GM18499 (cell line): ENCODE measurements at regions not wholly inside any gene's neighbourhood (a gene's known extent, or its start where the extent isn't known, plus 50 kb on each side); places are given as distances from the start of the nearest gene placed in this dataset.

Experiments used
- ATAC-seq: cut with Tn5 transposase; IDR thresholded peaks from one replicate; pipeline ENCODE4 v1.9.1; 2021; ENCODE audit warnings: moderate number of reproducible peaks; ENCODE audit not compliant: insufficient read depth, unreplicated experiment

DNA sequence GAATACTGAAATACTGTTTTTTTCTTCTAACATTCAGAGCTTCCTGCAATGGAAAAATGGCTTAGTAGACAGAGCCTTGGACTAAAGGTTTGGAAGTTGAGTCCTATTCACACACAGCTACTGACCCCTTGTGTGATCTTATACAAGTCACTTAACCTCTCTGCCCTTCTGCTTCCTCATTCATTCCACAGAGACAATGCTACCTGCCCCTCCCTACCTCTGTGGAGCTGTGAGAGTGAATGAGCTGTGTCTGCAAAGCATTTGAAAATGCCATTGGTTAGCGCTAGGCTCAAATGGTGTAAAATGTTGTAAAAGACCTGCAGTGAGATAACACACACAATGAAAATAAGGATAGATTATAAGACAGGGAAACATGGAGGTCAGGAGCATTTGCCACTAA, 214.4 kb downstream of the BARHL2 start:
- ATAC-seq: no peak

DNA sequence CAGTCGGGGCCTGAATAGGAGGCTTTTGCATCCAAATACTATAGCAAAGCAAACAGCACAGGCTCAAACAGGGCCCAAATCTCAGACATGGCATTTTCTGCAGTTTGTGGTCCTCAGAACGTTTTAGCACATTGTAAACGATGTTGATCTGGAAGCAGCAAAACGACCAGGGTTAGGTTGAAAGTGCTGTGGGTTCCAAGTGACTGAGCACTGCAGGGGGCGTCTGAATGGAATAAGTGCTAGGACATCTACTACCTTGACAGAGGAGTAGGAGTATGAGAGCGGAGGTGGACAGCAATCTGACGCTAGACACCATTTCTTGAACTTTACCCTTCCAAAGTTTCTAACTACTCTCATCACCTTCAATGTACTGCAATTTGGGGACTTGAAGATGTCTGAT, 214.9 kb downstream of the BARHL2 start:
- no peak for ATAC-seq

DNA sequence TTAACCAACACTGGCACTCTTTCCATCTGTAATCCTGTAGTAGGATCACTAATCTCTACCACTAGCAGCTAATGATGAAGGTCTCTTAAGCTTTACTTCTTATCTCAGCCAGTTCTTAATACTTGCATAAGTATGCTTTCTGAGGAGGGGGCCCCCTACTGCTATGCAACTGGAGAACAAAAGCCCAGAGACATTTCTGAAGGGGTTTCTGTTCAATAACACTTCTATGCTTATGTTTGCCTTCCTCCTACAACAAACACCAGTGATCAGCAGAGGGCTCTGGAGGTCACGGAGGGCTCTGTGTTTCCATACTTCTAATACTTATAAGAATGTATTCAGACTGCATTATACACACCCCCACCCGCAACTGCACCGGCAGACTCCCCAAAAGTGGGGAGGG, 215.8 kb downstream of the BARHL2 start:
- no peak for ATAC-seq

DNA sequence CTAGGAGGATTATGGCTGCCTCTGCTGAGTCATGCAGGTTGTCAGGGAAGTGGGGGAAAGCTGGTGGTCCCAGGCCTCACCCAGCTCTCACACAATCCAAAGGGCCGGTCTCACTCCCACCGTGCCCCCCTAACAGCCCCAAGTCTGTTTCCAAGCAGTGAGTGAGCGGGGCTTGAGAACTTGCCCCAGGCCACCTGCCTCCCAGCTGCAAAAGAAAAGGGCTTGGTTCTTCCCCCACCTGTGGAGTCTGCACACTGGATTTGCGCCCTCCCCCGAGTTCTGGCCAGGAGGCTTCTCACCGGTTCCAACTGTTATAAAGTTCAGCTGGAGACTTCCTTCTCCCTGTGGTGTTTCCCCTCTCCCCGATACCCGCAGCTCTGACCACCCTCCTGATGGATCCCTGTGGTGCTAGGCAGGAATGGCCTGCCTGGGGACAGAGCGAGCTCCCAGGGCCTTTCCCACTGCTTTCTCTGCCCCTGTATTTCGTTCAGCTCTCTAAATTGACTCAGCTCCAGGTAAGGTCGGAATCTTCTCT, 222.3 kb downstream of the BARHL2 start:
- no peak for ATAC-seq

DNA sequence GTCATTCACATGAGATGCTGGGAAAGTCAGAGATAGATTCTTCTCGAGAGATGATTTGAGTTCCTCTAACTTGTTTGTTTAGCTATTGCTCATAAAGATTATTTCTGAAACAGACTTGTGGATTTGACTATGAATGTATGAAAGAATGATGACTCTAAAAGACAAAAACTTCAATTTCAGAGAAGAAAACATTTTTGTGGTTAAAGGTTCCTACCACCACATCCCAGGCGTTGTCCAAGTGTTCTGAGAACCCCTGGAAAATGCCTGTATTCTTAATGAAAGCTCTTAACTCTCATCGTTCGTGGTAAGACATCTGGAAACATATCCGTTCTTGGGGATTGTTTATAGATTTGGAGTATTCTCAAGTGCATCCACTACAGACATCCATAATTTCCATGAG, 228.7 kb downstream of the BARHL2 start:
- no peak for ATAC-seq

DNA sequence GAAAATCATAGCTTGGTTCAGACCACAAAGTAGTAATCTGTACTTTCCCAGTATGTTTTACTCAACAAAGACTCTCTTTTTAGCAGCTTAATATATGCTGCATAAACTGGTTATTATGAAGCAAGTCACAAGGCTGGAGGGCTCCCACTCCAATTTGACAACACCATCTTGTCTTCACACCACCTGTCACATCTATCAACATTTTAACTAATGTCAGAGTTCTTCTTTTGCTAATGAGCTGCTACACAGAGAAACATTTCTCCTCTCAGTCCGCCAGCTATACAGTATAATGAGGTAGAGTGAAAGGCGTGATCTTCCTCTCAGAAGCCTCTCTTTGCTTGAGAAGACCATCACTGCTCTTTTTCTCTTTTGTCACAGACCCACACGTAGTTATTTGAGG, 230.1 kb downstream of the BARHL2 start:
- no peak for ATAC-seq

DNA sequence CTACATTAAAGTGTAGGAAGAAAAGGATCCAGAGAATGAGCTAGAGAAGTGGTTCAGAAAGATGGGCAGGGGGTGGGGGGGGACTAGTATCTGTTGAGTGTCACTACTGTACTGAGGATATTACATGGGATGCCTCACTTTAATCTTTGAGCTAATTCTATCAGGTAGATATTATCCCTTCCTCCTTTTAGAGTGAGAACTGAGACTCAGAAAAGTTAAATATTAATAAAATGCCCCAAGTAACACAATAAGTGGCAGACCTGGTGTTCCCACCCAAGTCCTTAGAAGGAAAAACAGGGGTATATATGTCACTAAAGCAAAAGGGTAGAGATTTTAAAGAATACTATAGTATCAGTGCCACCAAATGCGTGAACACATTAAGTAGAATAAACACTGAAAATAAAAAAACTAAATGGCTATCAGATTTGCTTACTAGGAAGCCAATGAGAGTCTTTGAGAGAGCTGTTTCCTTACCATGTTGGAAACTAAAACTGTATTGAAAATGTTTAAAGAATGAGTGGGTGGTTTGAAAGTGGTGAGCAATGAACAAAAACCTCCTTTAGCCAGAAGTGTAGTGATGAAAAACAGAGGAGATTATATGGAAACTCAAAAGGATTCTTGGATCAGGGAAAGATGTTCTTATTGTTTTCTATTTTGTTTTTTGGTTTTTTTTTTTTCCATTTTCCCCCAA, 230.8 kb downstream of the BARHL2 start:
- ATAC-seq: no peak

DNA sequence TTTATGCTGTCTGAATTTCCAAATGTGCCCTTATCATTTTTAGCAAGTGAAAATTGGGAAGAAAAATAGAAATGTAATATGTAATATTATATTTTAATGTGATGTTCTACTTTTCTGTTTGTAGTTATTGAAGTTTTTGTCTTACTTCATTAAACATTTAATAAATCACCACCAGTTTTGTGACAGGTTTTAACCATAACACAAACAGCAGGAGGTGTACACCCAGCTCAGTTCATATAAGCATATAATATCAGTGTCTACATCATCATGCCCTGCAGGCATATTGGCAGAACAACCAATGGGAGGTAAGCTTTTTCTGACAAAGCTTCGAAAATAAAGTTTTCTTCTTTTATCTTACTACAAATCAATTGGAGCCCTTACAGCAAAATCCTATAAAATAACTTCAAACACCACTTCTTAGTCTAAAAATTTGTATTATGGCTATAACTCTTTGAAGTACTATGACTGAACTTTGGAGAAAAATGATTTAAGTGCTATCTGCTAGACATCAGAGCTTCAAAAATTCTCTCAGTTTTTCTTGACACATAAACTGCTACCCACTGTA, 236.7 kb downstream of the BARHL2 start:
- no peak for ATAC-seq

DNA sequence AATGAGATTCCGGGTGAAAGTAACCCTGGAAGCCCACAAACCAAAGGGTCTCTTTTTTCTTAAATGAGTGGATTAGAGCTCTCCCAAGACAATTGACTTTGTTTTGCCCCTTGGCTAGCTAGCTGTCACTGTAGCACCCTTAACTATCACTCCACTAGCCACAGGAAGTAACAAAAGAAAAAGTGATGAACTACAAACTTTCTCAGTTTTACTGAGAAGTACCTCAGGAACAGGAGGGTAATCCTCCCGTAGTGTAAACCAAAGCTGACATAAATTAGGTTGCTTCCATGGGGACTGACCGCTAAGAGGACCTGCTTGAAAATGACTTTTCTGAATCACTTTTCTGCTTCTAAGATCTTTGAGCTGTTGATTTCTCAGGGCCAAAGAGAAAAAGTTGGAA, 240.1 kb downstream of the BARHL2 start:
- no peak for ATAC-seq

DNA sequence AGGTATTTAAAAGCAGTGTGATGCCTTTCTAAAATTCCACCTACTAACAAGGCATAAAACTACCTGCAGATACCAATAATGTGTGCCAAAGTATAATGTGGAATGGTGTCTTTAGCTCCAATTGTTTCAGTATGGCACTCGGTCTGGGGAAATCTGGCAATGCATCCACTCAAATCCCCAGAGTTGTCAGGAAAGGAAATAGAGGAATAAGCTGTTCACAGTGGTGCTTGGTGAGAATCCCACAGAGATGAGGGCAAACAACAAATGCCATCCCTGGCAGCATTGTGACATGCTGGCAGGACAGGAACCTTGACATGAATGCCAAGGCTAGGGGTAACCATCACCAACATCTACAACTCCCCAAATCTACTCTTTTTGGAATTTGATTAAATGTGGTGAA, 240.7 kb downstream of the BARHL2 start:
- no peak for ATAC-seq

DNA sequence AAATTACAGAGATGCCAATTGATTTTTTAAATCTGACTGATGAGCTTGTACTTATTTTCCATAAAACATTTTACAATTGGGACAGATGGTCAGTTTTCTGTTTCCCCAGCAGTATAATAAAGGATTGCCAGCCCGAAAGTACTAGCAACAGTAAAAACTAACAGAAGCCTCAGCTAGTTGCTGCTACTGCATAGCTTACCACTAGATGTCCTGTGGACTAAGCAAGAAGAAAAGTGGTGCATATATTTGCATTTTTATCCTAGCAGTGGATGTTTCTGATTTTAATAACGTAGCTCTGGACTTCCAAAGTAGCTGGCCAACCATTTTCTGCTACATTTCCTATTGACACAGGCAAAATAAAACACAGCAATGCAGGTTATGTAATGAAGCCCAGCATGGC, 241.5 kb downstream of the BARHL2 start:
- no peak for ATAC-seq

DNA sequence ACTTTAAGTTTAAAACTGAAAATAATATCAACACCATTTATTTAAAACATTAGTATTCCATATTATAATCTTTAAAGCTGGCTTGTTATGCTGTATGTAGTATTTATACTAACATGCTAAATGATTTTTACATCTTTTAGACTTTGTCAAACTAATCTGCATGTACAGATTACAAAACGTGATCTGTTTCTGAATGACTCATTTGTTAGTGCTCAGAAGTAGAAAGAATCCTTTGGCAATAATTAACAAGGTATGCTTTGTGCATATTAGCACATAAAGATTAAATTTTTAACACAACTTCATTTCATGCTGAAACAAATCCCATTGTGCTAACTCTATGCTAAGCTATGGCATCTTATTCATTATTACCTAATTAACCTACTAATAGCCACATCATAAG, 242.4 kb downstream of the BARHL2 start:
- ATAC-seq: no peak

DNA sequence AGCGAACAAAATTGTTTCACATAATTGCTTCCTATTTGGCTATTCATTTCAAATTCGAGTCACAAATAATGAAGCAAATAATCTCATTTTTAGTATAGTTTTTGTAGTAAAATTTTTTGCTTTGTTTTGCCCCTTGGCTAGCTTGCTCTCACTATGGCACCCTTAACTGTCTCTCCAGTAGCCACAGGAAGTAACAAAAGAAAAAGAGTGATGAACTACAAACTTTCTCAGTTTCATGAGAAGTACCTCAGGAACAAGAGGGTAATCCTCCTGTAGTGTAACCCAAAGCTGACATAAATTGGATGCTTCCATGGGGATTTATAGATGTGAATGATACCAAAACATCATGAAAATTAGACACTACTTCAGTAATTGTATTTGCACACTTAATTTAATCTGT, 242.9 kb downstream of the BARHL2 start:
- ATAC-seq: no peak

DNA sequence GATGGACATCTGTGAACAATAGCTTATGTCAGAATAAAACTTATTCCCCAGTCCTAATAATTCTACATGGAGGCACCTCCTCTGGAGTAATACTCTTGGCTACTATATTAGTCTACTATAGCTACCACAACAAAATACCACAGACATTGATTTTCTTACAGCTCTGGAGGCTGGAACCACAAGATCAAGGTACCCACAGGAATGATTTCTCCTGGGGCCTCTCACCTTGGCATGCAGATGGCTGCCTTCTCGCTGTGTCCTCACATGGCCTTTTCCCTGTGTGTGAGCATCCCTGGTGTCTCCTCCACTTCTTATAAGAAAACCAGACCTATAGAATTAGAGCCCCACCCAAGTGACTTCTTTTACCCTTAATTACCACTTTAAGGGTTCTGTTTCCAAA, 244.3 kb downstream of the BARHL2 start:
- ATAC-seq: no peak

DNA sequence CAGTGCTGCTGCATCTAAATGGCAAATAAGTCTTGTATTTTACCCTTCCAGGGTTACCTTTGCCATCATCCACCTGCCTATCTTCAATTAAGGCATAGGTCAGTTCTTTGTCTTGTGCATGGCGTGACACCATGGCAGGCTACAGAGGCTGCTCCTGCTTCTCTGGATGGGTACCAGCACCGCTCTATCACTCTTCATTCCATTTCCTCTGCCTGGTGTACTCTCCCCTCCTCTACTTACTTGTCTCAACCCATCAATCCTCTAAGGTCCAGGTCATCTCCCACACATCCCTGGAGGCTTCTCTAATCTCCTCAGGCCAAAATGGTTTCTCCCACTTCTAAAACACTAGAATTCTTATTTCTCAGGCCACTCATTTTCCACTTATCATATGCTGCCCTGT, 257.5 kb downstream of the BARHL2 start:
- no peak for ATAC-seq

DNA sequence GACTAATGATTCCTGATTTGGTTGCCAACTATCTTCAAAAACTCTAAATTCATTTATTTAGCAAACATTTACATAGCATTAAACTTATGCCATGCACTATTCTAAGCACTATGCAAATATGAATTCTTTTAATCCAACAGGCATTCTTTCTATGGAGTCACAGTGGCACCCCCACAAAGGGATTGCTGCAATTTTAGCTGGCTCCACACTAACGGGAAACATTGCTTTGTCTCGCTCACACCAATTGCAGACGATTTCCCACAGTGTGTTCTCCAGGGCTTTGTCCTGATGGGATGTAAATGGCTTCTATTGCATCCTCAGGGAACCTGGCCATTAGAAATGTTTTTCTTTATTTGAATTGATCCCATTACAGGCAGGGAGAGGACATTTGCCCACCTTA, 259.1 kb downstream of the BARHL2 start:
- ATAC-seq: no peak

DNA sequence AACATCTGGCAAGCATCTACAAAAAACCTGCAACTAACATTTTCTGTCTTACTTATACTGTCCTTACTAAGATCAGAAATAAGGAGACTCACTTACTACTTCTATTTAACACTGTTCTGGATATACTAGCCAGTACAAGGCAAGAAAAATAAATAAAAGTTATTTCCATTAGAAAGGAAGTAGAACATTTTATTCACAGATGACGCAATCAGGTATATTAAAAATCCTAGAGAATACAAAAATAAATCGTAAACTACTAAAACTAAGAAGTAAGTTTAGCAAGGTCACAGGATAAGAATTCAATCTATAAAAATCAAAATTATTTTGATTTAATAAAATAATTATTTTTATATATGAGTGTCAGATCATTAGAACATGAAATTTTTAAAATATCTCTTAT, 264.6 kb downstream of the BARHL2 start:
- no peak for ATAC-seq

DNA sequence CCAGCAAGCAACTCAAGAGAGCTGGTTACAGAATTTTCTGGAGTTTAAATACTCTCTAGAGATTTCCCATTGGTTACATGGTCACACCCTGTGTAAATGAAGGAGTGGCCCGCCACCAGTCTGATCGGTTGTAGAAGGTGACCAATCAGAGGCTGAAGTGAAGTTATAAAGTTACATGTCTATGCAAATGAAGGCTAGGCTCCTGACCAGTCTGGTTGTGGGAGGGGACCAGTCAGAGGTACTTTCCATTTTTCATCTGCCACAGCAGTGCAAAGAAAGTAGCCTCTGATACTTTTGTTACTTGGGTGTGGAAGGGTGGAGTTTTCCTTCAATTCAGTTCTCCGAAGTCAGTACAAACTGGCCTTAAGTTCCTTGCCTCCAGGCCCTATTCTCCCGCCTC, 273.7 kb downstream of the BARHL2 start:
- ATAC-seq: no peak

DNA sequence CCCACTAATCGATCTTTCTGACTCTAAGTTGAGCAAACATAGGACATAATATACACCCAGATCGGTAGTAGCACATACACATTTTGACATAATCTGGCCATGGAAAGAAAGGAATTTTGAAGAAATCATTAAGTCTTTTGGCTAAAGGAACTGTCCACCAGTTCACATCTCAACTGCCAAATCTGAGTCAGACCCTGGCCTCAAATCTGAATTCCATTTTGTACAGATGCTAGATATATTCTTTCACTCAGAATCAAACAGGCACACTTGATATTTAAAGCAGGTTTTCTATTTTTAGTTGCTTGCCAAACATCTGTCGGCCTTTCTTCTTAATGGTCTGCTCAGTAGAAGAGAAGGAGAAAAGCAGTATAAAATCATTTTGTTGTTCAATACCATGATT, 281.8 kb downstream of the BARHL2 start:
- ATAC-seq: no peak

DNA sequence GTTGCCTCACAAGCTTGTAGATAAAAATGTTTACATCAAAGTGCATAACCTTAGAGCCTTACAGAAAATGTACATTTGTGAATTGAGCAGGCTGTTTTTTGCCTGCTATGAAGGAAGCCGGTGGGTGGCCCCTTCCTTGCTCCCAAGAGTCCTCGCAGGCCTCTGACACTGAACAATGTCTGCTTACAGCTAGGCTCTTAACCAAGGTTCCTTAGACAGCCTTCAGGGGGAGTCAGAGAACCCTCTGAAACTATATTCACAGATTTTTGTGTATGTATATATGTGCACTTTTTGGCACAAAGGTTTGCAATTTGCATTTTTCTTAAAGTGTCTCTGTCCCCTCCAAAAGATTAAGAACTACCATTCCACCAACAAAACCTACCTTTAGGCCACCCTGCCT, 282.6 kb downstream of the BARHL2 start:
- no peak for ATAC-seq

DNA sequence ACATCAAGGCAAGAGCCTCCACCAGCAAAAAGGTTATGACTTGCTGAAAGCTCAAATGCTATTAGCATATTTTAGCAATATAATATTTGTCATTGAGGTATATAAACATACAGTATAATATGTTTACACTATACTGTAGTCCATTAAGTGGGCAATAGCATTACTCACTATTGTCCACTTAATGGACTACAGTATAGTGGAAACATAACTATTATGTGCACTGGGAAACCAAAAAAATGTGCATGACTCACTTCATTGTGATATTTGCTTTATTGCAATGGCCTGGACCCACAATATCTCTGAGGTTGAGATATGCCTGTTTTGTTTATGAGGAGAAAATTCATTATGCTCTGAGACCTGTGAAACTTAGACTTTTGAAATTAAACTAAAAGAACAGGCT, 300.0 kb downstream of the BARHL2 start:
- ATAC-seq: no peak

DNA sequence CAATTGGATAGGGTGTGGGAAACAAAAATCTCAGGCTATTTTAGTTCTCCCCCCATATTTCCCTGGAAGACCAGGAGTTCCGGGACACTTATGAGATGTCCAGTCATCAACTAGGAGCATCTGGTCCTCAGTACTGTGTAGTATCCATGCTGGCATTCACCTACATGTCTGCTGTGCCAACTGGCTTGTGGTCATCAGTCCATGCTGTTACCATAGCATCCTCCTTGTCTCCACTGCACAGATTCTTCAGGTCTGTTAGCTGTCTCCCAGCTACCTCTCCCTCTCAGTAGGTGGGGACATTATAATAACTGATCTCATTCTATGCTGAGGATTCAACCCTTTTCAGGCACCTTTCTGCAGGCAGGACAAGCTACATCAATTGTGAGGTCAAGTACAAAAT, 302.9 kb downstream of the BARHL2 start:
- ATAC-seq: no peak
